Mucosa of rectum (tissue), 2 donors: ENCODE measurements at regions not wholly inside any gene's neighbourhood (a gene's known extent, or its start where the extent isn't known, plus 50 kb on each side); places are given as distances from the start of the nearest gene placed in this dataset.
"Not testable (repeated sequence)": the region's sequence is repeated elsewhere in the genome, so short reads cannot be mapped to it uniquely, and the experiment has no call there.

Experiments used
- H3K27ac ChIP-seq, 2 donors: one replicate each; pipeline ENCODE4 v1.7.0; 2013; ENCODE audit warnings: inconsistent platforms in 2 of 2, low read depth in 2 of 2, low read length in 2 of 2
- H3K27me3 ChIP-seq, 2 donors: one replicate each; pipeline ENCODE4 v1.7.0; 2013; ENCODE audit warnings: low read length in 2 of 2; ENCODE audit not compliant: control insufficient read depth in 2 of 2, insufficient read depth in 2 of 2
- H3K36me3 ChIP-seq, 2 donors: one replicate each; pipeline ENCODE4 v1.7.0; 2013; ENCODE audit warnings: low read length in 2 of 2; ENCODE audit not compliant: control insufficient read depth in 2 of 2, insufficient read depth in 2 of 2
- H3K4me1 ChIP-seq, 2 donors: one replicate each; pipeline ENCODE4 v1.7.0; 2013; ENCODE audit warnings: low read length in 2 of 2, mild to moderate bottlenecking in 1 of 2; ENCODE audit not compliant: control insufficient read depth in 2 of 2, insufficient read depth in 2 of 2
- H3K4me3 ChIP-seq, 2 donors: one replicate each; pipeline ENCODE4 v1.7.0; 2013; ENCODE audit warnings: low read length in 2 of 2
- H3K9ac ChIP-seq, 2 donors: one replicate each; pipeline ENCODE4 v1.7.0; 2013; ENCODE audit warnings: low read length in 2 of 2, low read depth in 1 of 2, mild to moderate bottlenecking in 1 of 2
- H3K9me3 ChIP-seq, 2 donors: one replicate each; pipeline ENCODE4 v1.7.0; 2013; ENCODE audit warnings: low read length in 2 of 2; ENCODE audit not compliant: control insufficient read depth in 2 of 2
- donor health status: healthy.
- donor health status: Normal muscosa, but diverticular disease.

- H3K36me3 ChIP-seq: no peaks in the 10 kb centered on the region
- H3K4me1 ChIP-seq: no peaks in the 10 kb centered on the region
- no peak overlapping the region for H3K4me3 ChIP-seq
- no peak overlapping the region for H3K27ac ChIP-seq
- no peak overlapping the region for H3K9ac ChIP-seq
- no peaks in the 10 kb centered on the region for H3K9me3 ChIP-seq
- no peaks in the 10 kb centered on the region for H3K27me3 ChIP-seq
Observed at GRCh38 chr6:81886157-81886556, 133.7 kb upstream of the TENT5A start.

- Histone ChIP-seq H3K27me3 (no peaks in the 10 kb centered on the region), H3K4me1 (no peaks in the 10 kb centered on the region), H3K9me3 (no peaks in the 10 kb centered on the region), H3K36me3 (no peaks in the 10 kb centered on the region), H3K27ac (no peak overlapping the region), H3K4me3 (no peak overlapping the region), H3K9ac (no peak overlapping the region)
Observed at GRCh38 chr6:81881660-81882059, 129.2 kb upstream of the TENT5A start.

- Histone ChIP-seq H3K4me1 (no peaks in the 10 kb centered on the region), H3K36me3 (no peaks in the 10 kb centered on the region), H3K4me3 (no peak overlapping the region), H3K27me3 (no peaks in the 10 kb centered on the region), H3K9me3 (no peaks in the 10 kb centered on the region), H3K9ac (no peak overlapping the region), H3K27ac (no peak overlapping the region)
Observed at GRCh38 chr6:81878479-81878878, 126.0 kb upstream of the TENT5A start.

GRCh38 chr6:81876971-81877370 lies 124.5 kb upstream of the TENT5A start:
- Histone ChIP-seq H3K9me3 (no peaks in the 10 kb centered on the region), H3K27ac (no peak overlapping the region), H3K9ac (no peak overlapping the region), H3K4me3 (no peak overlapping the region), H3K4me1 (no peaks in the 10 kb centered on the region), H3K27me3 (no peaks in the 10 kb centered on the region), H3K36me3 (no peaks in the 10 kb centered on the region)

- no peak overlapping the region for H3K27ac ChIP-seq
- H3K9ac ChIP-seq: no peak overlapping the region
- H3K9me3 ChIP-seq: no peaks in the 10 kb centered on the region
- no peaks in the 10 kb centered on the region for H3K4me1 ChIP-seq
- H3K36me3 ChIP-seq: no peaks in the 10 kb centered on the region
- no peak overlapping the region for H3K4me3 ChIP-seq
- no peaks in the 10 kb centered on the region for H3K27me3 ChIP-seq
Observed at GRCh38 chr6:81875782-81876293, 123.4 kb upstream of the TENT5A start.

- H3K9me3 ChIP-seq, H3K4me1 ChIP-seq, H3K27me3 ChIP-seq, H3K9ac ChIP-seq, H3K4me3 ChIP-seq, H3K27ac ChIP-seq, H3K36me3 ChIP-seq: not testable (repeated sequence)
Observed at GRCh38 chr6:81869749-81870508, 117.4 kb upstream of the TENT5A start.

- no peaks in the 10 kb centered on the region for H3K36me3 ChIP-seq
- H3K27ac ChIP-seq: no peak overlapping the region
- H3K9me3 ChIP-seq: no peaks in the 10 kb centered on the region
- no peak overlapping the region for H3K9ac ChIP-seq
- no peak overlapping the region for H3K4me3 ChIP-seq
- H3K4me1 ChIP-seq: no peaks in the 10 kb centered on the region
- H3K27me3 ChIP-seq: no peaks in the 10 kb centered on the region
Observed at GRCh38 chr6:81865712-81866111, 113.2 kb upstream of the TENT5A start.

GRCh38 chr6:81864124-81864523 lies 111.6 kb upstream of the TENT5A start:
- Histone ChIP-seq H3K9me3 (no peaks in the 10 kb centered on the region), H3K27me3 (no peaks in the 10 kb centered on the region), H3K9ac (no peak overlapping the region), H3K4me1 (no peaks in the 10 kb centered on the region), H3K4me3 (no peak overlapping the region), H3K27ac (no peak overlapping the region), H3K36me3 (no peaks in the 10 kb centered on the region)

GRCh38 chr6:81863123-81863522 lies 110.6 kb upstream of the TENT5A start:
- H3K27me3 ChIP-seq: no peaks in the 10 kb centered on the region
- H3K4me1 ChIP-seq: no peaks in the 10 kb centered on the region
- no peak overlapping the region for H3K9ac ChIP-seq
- H3K9me3 ChIP-seq: no peaks in the 10 kb centered on the region
- no peak overlapping the region for H3K4me3 ChIP-seq
- no peaks in the 10 kb centered on the region for H3K36me3 ChIP-seq
- no peak overlapping the region for H3K27ac ChIP-seq

GRCh38 chr6:81861281-81861680 lies 108.8 kb upstream of the TENT5A start:
- H3K27ac ChIP-seq: no peak overlapping the region
- H3K4me1 ChIP-seq: no peaks in the 10 kb centered on the region
- H3K9ac ChIP-seq: no peak overlapping the region
- no peaks in the 10 kb centered on the region for H3K36me3 ChIP-seq
- no peaks in the 10 kb centered on the region for H3K27me3 ChIP-seq
- no peak overlapping the region for H3K4me3 ChIP-seq
- H3K9me3 ChIP-seq: no peaks in the 10 kb centered on the region
